Sigmoid colon (tissue), 6 donors: ENCODE measurements at regions not wholly inside any gene's neighbourhood (a gene's known extent, or its start where the extent isn't known, plus 50 kb on each side); places are given as distances from the start of the nearest gene placed in this dataset.

ENCODE experiments used
- DNase-seq: peaks from one replicate; pipeline ENCODE4 v3.0.0-alpha.2; 2019
- H3K27ac ChIP-seq, 4 donors: fragments of 200-600 bp; sonication (generic); one replicate each; pipeline ENCODE4 v1.5.1; 2016 to 2019; ENCODE audit warnings: mild to moderate bottlenecking in 1 of 4
- H3K27me3 ChIP-seq, 3 donors: fragments of 200-600 bp; sonication (generic); one replicate each; pipeline ENCODE4 v1.5.1; 2019; ENCODE audit warnings: mild to moderate bottlenecking in 1 of 3
- H3K36me3 ChIP-seq, 4 donors: fragments of 200-600 bp; sonication (generic); one replicate each; pipeline ENCODE4 v1.5.1; 2016 to 2019
- H3K4me1 ChIP-seq, 4 donors: fragments of 200-600 bp; sonication (generic); one replicate each; pipeline ENCODE4 v1.5.1; 2017 to 2019
- H3K4me3 ChIP-seq, 4 donors: fragments of 200-600 bp; sonication (generic); one replicate each; pipeline ENCODE4 v1.5.1; 2017 to 2019; ENCODE audit warnings: mild to moderate bottlenecking in 2 of 4, moderate library complexity in 1 of 4
- H3K9me3 ChIP-seq, 4 donors: fragments of 200-600 bp in 3 of 4; sonication (generic) in 3 of 4; one replicate each; pipeline versions ENCODE4 v1.5.1 to v1.6.1; 2013 to 2019
- CTCF ChIP-seq, 4 experiments: fragments of 450-650 bp in 3 of 4; fragments of 200-600 bp in 1 of 4; IDR thresholded peaks; one replicate each; pipeline ENCODE4 v1.5.1; 2016 to 2019; ENCODE audit warnings: antibody characterized with exemption in 4 of 4, mild to moderate bottlenecking in 3 of 4, moderate library complexity in 2 of 4
- EP300 ChIP-seq, 4 donors: sonication (generic); formaldehyde crosslinking; IDR thresholded peaks; one replicate each; pipeline ENCODE4 v1.6.1; 2017; ENCODE audit warnings: antibody characterized with exemption in 4 of 4
- POLR2A ChIP-seq, 2 donors: fragments of 450-650 bp; IDR thresholded peaks; one replicate each; pipeline ENCODE4 v1.6.1; 2016; ENCODE audit warnings: antibody characterized with exemption in 2 of 2, mild to moderate bottlenecking in 2 of 2, moderate library complexity in 2 of 2
- POLR2AphosphoS5 ChIP-seq, 4 donors: sonication (generic); formaldehyde crosslinking; IDR thresholded peaks; one replicate each; pipeline ENCODE4 v1.6.1; 2017; ENCODE audit warnings: antibody characterized with exemption in 4 of 4
- WGBS, 2 donors: extraction: QIAGEN DNeasy Blood & Tissue Kit; methylation state at CpG; one replicate each; pipeline ENCODE4 v1.1.7; 2013; 5-methylcytosine and 5-hydroxymethylcytosine counted together
- intact Hi-C: fragments of 100-400 bp; cut with DNase I; formaldehyde crosslinking; loops from one replicate; pipeline ENCODE4 v1.15.1; 2023
- donor health status: healthy with polysubstance abuse.
- donor health status: healthy.

- intact Hi-C loops = no loop called here
- H3K27ac ChIP-seq = no peak overlapping the region
- H3K4me3 ChIP-seq = no peak overlapping the region
- H3K36me3 ChIP-seq = no peaks in the 10 kb centered on the region
- no peak for DNase-seq
- no peaks in the 10 kb centered on the region for H3K4me1 ChIP-seq
- TF ChIP-seq EP300 (IDR thresholded peaks at IDR 0.05) (no peak), POLR2AphosphoS5 (IDR thresholded peaks at IDR 0.05) (no peak), POLR2A (IDR thresholded peaks at IDR 0.05) (no peak), CTCF (IDR thresholded peaks at IDR 0.05) (no peak)
- no peaks in the 10 kb centered on the region for H3K9me3 ChIP-seq
- no peaks in the 10 kb centered on the region for H3K27me3 ChIP-seq
- 82 to 90% methylated on average over 3 of the region's 3 CpGs for WGBS, 2 donors
These were observed 344.5 kb upstream of the EEF2KMT start for GRCh38 chr16:5442054-5442453.

GRCh38 chr16:5438591-5438990, 341.0 kb upstream of the EEF2KMT start:
- TF ChIP-seq POLR2A (IDR thresholded peaks at IDR 0.05) (no peak), EP300 (IDR thresholded peaks at IDR 0.05) (no peak), CTCF (IDR thresholded peaks at IDR 0.05) (no peak), POLR2AphosphoS5 (IDR thresholded peaks at IDR 0.05) (no peak)
- Histone ChIP-seq H3K36me3 (no peaks in the 10 kb centered on the region), H3K9me3 (peaks cover 0 to 2% (median 0%) of the 10 kb centered on the region in 4 donors), H3K27me3 (no peaks in the 10 kb centered on the region), H3K4me1 (no peaks in the 10 kb centered on the region), H3K27ac (no peak overlapping the region), H3K4me3 (no peak overlapping the region)
- WGBS, 2 donors = 83 to 92% methylated on average over 7 of the region's 7 CpGs
- intact Hi-C loops = no loop called here
- no peak for DNase-seq

- WGBS, 2 donors = 76 to 84% methylated on average over 10 of the region's 10 CpGs
- DNase-seq = no peak
- TF ChIP-seq EP300 (IDR thresholded peaks at IDR 0.05) = no peak
- TF ChIP-seq POLR2AphosphoS5 (IDR thresholded peaks at IDR 0.05) = no peak
- TF ChIP-seq POLR2A (IDR thresholded peaks at IDR 0.05) = no peak
- no peak for TF ChIP-seq CTCF (IDR thresholded peaks at IDR 0.05)
- Histone ChIP-seq H3K27me3 (no peaks in the 10 kb centered on the region), H3K36me3 (no peaks in the 10 kb centered on the region), H3K4me1 (no peaks in the 10 kb centered on the region), H3K4me3 (no peak overlapping the region), H3K9me3 (peaks cover 0 to 2% (median 0%) of the 10 kb centered on the region in 4 donors), H3K27ac (no peak overlapping the region)
- intact Hi-C loops = no loop called here
These were observed 336.0 kb upstream of the EEF2KMT start for GRCh38 chr16:5433587-5433986.

- no peaks in the 10 kb centered on the region for H3K36me3 ChIP-seq
- H3K4me3 ChIP-seq = no peak overlapping the region
- 29 to 65% methylated on average over 15 of the region's 15 CpGs for WGBS, 2 donors
- no peaks in the 10 kb centered on the region for H3K27me3 ChIP-seq
- H3K4me1 ChIP-seq = no peaks in the 10 kb centered on the region
- no peak overlapping the region for H3K27ac ChIP-seq
- intact Hi-C loops = no loop called here
- no peak for DNase-seq
- TF ChIP-seq POLR2A (IDR thresholded peaks at IDR 0.05) (no peak), POLR2AphosphoS5 (IDR thresholded peaks at IDR 0.05) (no peak), CTCF (IDR thresholded peaks at IDR 0.05) (no peak), EP300 (IDR thresholded peaks at IDR 0.05) (no peak)
- peaks cover 0 to 2% (median 0%) of the 10 kb centered on the region in 4 donors for H3K9me3 ChIP-seq
These were observed 334.6 kb upstream of the EEF2KMT start for GRCh38 chr16:5432166-5432565.

GRCh38 chr16:5430598-5430997, 333.0 kb upstream of the EEF2KMT start:
- Histone ChIP-seq H3K27me3 (no peaks in the 10 kb centered on the region), H3K36me3 (no peaks in the 10 kb centered on the region), H3K4me1 (no peaks in the 10 kb centered on the region), H3K9me3 (no peaks in the 10 kb centered on the region), H3K4me3 (no peak overlapping the region), H3K27ac (no peak overlapping the region)
- TF ChIP-seq CTCF (IDR thresholded peaks at IDR 0.05) = no peak
- no peak for TF ChIP-seq POLR2AphosphoS5 (IDR thresholded peaks at IDR 0.05)
- no peak for TF ChIP-seq EP300 (IDR thresholded peaks at IDR 0.05)
- TF ChIP-seq POLR2A (IDR thresholded peaks at IDR 0.05) = no peak
- no peak for DNase-seq
- 72 to 79% methylated on average over 3 of the region's 3 CpGs for WGBS, 2 donors
- intact Hi-C loops = no loop called here
